RWPE1 (cell line): ENCODE measurements at regions not wholly inside any gene's neighbourhood (a gene's known extent, or its start where the extent isn't known, plus 50 kb on each side); places are given as distances from the start of the nearest gene placed in this dataset.

Experiments
- CTCF ChIA-PET: fragments of 350-600 bp; sonication (Branson Sonifier 250); formaldehyde crosslinking; extraction: SDS; loops from one replicate; lab custom pipeline; 2021; lab: Yijun Ruan, JAX
- POLR2A ChIA-PET: fragments of 400-600 bp; formaldehyde crosslinking; extraction: SDS; loops from one replicate; lab custom pipeline; 2020; ENCODE audit warnings: antibody characterized with exemption; ENCODE audit not compliant: low non-redundant PET; lab: Yijun Ruan, JAX
- DNase-seq: peaks from one replicate; pipeline ENCODE4 v3.0.0; 2012; ENCODE audit warnings: low spot score
- H3K27ac ChIP-seq: fragments of 450-650 bp; 2 replicates; pipeline ENCODE4 v1.5.1; 2017
- CTCF ChIP-seq: fragments of 450-650 bp; conservative IDR thresholded peaks from 2 replicates; pipeline ENCODE4 v1.5.1; 2017; ENCODE audit warnings: low read depth, mild to moderate bottlenecking

GRCh38 chr6:113598786-113599185 is 258.4 kb upstream of the MARCKS start:
- ChIA-PET POLR2A (no interaction called here), CTCF (interaction anchor here (0.7 kb wide), 1 partner anchor 246 kb away, joined by 3 read pairs; no protein-coding TSS in a partner anchor)
- no peak for DNase-seq
- TF ChIP-seq CTCF: no peak
- no peak overlapping the region for H3K27ac ChIP-seq

GRCh38 chr6:113599444-113599843 is 257.7 kb upstream of the MARCKS start:
- no peak for TF ChIP-seq CTCF
- ChIA-PET CTCF (no interaction called here), POLR2A (no interaction called here)
- no peak overlapping the region for H3K27ac ChIP-seq
- no peak for DNase-seq

GRCh38 chr6:113600551-113601339 is 256.4 kb upstream of the MARCKS start:
- no peak overlapping the region for H3K27ac ChIP-seq
- no peak for DNase-seq
- POLR2A ChIA-PET: no interaction called here
- no peak for TF ChIP-seq CTCF
- CTCF ChIA-PET: no interaction called here

- POLR2A ChIA-PET: no interaction called here
- TF ChIP-seq CTCF: no peak
- no peak overlapping the region for H3K27ac ChIP-seq
- DNase-seq: no peak
- CTCF ChIA-PET: interaction anchor here (0.6 kb wide), 1 partner anchor 505 kb away, joined by 3 read pairs; no protein-coding TSS in a partner anchor
Observed at GRCh38 chr6:113607821-113608545, 249.2 kb upstream of the MARCKS start.

- no peak overlapping the region for H3K27ac ChIP-seq
- DNase-seq: no peak
- no peak for TF ChIP-seq CTCF
- CTCF ChIA-PET: interaction anchor here (0.6 kb wide), 1 partner anchor 282 kb away, joined by 3 read pairs; no protein-coding TSS in a partner anchor
- POLR2A ChIA-PET: no interaction called here
Observed at GRCh38 chr6:113610377-113610988, 246.7 kb upstream of the MARCKS start.

- CTCF ChIA-PET: interaction anchor here (0.9 kb wide), 1 partner anchor 263 kb away, joined by 3 read pairs; no protein-coding TSS in a partner anchor
- no peak for TF ChIP-seq CTCF
- no peak overlapping the region for H3K27ac ChIP-seq
Observed at GRCh38 chr6:113616701-113617274, 240.4 kb upstream of the MARCKS start.

More at GRCh38 chr6:113616701-113617274, 240.4 kb upstream of the MARCKS start:
- no peak for DNase-seq
- POLR2A ChIA-PET: no interaction called here
